Neural cell (in vitro differentiated cells): ENCODE measurements at regions not wholly inside any gene's neighbourhood (a gene's known extent, or its start where the extent isn't known, plus 50 kb on each side); places are given as distances from the start of the nearest gene placed in this dataset.

Experiments
- EP300 ChIP-seq: fragments of 450-650 bp; conservative IDR thresholded peaks from 2 replicates; pipeline ENCODE4 v1.6.1; 2014; ENCODE audit warnings: antibody characterized with exemption, mild to moderate bottlenecking, moderate library complexity; ENCODE audit not compliant: poor library complexity, severe bottlenecking
- TF ChIP-seq, protein P1 (sequence below): fragments of 450-650 bp; IDR thresholded peaks from 2 replicates; pipeline ENCODE4 v1.5.1; 2014; ENCODE audit warnings: antibody characterized with exemption, mild to moderate bottlenecking, moderate library complexity; ENCODE audit not compliant: poor library complexity, severe bottlenecking
- TF ChIP-seq, protein P2 (sequence below): IDR thresholded peaks from 2 replicates; pipeline ENCODE4 v1.6.1; 2012; ENCODE audit warnings: borderline replicate concordance

DNA sequence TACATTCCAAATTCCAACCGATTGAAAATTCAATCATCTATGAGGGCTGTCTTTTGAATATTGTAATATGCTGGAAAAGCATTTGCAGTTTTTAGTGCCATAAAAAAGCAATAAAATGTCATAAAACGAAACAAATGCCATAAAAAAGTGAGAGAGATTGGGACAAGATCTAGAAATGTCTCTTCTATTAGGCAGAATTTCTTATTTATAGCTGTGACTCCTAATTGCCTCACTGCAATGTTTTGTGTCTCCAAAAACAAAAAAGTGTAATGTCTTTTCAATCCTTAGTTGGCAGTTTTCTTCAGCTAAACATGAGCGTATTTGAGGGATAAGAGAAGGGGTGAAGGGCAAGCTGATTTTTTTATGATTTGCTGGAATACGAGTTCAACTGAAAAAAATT lies 153.9 kb downstream of the NAF1 start:
- TF ChIP-seq, protein P1, sequence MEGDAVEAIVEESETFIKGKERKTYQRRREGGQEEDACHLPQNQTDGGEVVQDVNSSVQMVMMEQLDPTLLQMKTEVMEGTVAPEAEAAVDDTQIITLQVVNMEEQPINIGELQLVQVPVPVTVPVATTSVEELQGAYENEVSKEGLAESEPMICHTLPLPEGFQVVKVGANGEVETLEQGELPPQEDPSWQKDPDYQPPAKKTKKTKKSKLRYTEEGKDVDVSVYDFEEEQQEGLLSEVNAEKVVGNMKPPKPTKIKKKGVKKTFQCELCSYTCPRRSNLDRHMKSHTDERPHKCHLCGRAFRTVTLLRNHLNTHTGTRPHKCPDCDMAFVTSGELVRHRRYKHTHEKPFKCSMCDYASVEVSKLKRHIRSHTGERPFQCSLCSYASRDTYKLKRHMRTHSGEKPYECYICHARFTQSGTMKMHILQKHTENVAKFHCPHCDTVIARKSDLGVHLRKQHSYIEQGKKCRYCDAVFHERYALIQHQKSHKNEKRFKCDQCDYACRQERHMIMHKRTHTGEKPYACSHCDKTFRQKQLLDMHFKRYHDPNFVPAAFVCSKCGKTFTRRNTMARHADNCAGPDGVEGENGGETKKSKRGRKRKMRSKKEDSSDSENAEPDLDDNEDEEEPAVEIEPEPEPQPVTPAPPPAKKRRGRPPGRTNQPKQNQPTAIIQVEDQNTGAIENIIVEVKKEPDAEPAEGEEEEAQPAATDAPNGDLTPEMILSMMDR = no peak
- TF ChIP-seq, protein P2, sequence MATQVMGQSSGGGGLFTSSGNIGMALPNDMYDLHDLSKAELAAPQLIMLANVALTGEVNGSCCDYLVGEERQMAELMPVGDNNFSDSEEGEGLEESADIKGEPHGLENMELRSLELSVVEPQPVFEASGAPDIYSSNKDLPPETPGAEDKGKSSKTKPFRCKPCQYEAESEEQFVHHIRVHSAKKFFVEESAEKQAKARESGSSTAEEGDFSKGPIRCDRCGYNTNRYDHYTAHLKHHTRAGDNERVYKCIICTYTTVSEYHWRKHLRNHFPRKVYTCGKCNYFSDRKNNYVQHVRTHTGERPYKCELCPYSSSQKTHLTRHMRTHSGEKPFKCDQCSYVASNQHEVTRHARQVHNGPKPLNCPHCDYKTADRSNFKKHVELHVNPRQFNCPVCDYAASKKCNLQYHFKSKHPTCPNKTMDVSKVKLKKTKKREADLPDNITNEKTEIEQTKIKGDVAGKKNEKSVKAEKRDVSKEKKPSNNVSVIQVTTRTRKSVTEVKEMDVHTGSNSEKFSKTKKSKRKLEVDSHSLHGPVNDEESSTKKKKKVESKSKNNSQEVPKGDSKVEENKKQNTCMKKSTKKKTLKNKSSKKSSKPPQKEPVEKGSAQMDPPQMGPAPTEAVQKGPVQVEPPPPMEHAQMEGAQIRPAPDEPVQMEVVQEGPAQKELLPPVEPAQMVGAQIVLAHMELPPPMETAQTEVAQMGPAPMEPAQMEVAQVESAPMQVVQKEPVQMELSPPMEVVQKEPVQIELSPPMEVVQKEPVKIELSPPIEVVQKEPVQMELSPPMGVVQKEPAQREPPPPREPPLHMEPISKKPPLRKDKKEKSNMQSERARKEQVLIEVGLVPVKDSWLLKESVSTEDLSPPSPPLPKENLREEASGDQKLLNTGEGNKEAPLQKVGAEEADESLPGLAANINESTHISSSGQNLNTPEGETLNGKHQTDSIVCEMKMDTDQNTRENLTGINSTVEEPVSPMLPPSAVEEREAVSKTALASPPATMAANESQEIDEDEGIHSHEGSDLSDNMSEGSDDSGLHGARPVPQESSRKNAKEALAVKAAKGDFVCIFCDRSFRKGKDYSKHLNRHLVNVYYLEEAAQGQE = no peak
- no peak for TF ChIP-seq EP300
